HL-60 (cell line): ENCODE measurements at regions not wholly inside any gene's neighbourhood (a gene's known extent, or its start where the extent isn't known, plus 50 kb on each side); places are given as distances from the start of the nearest gene placed in this dataset.
"Not testable (repeated sequence)": the region's sequence is repeated elsewhere in the genome, so short reads cannot be mapped to it uniquely, and the experiment has no call there.

ENCODE experiments used
- CTCF ChIP-seq: IDR thresholded peaks from one replicate; pipeline ENCODE4 v1.5.1; 2011; ENCODE audit warnings: low read length, control low read depth, inconsistent platforms; ENCODE audit not compliant: insufficient read depth
- POLR2AphosphoS5 ChIP-seq: IDR thresholded peaks from 2 replicates; pipeline ENCODE4 v1.6.1; 2012; ENCODE audit warnings: low read depth
- REST ChIP-seq: IDR thresholded peaks from 2 replicates; pipeline ENCODE4 v1.6.1; 2012; ENCODE audit warnings: low read depth; ENCODE audit not compliant: insufficient replicate concordance

GRCh38 chr6:167421944-167422343, 97.1 kb downstream of the TTLL2 start:
- TF ChIP-seq CTCF, POLR2AphosphoS5, REST: not testable (repeated sequence)
